NCI-H510A (cell line): ENCODE measurements at regions not wholly inside any gene's neighbourhood (a gene's known extent, or its start where the extent isn't known, plus 50 kb on each side); places are given as distances from the start of the nearest gene placed in this dataset.

Source experiments
- DNase-seq: peaks from one replicate; lab custom pipeline; 2025; lab: John Stamatoyannopoulos, UW

DNA sequence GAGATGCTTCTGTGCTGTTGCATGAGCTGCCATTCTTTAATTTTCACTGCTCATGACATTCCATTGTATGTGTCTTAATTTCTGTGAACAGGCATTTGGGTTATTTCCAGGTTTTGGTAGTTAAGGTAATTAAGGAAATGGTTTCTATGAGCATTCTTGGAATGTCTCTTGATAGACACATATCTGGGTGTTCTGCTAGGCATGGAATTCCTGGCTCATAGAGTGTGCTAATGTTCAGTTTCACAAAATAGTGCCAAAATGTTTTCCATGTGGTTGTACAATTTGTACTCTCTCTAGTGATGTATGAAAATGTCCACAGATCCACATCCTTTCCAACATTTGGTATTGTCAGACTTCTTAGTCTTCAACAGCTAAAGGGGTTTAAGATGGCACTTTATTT is 680.9 kb upstream of the SGCG start:
- DNase-seq: no peak

DNA sequence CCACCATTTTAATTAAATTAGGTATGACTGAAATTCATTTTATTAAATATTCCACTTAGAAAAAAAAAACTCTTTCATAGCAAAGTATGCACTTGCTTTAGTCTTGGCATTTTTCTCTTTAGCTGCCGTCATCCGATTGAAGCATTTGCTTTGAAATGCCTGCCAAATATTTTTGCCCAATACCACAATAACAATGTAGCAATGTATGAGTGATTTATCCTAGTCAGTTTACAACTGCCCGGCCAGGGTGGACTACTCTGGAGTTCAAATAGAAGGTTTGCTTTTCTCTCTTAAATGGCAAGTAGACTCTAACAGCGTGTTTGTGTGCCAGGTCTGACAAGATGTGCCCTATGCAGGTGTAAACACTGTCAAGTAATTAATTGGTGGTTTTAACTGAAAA is 675.3 kb upstream of the SGCG start:
- no peak for DNase-seq

DNA sequence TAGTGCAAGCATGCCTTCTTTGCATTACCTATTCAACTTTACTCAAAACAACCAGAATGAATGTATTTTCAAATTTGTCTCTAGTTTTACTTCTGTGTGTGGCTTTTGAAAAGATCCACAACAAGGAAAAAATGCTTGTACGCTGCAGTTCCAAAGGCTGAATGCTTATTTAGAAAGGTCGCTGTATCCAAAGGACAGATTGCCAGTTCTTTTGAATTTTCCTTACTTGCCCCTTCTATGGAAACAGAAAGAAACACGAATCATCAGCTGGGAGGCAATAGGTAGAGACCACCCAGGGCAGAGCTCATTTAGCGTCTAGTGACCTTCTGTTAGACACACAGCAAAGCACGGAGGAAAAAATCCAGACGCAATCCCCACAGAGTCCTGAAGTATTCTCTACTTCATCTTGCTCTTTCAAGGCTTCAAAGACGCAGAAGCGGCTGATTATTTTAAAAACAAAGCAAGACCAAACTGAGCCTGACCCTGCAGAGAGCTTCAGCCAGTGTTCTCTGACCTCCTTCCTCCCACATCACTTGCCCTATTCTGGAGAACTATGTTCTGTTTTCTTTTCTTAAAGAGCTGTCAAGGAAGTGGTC is 674.6 kb upstream of the SGCG start:
- DNase-seq: no peak

DNA sequence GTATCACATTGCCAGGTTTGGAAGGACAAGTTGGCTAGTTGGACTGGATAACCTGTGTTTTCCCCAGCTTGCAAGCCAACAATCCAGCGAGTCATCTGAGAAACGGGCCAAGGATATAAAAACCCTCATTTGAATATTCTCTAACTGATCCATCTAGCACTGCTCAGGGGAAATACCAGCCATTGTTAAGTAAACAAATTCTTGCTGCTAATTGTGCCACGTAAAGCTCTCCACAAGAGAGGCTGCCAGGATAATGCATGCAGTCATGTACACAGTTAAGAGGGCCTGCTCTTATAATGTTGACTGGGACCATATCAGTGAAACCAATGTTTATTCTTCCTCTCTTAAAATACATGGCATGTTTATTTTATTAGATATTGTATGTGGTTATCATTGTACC is 663.2 kb upstream of the SGCG start:
- DNase-seq: peak; percentile 60

DNA sequence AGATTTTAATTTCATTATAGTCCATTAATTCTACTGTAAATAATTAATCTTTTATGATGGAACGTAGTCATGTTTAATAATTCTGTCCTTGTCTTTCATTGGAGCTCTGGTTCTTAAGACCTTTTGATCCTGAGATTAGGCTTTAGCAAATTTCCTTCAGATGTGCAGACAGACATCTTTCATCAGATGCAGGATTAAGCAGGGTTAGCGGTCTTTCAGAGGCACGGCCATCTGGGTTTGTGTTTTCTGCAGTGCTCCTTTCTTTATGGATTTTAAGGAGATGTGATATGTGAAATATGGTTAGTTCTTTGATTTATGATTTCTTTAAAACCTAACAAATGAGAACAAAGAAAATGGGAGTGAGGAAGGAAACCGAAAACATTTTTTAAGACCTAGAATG is 643.9 kb upstream of the SGCG start:
- DNase-seq: no peak

DNA sequence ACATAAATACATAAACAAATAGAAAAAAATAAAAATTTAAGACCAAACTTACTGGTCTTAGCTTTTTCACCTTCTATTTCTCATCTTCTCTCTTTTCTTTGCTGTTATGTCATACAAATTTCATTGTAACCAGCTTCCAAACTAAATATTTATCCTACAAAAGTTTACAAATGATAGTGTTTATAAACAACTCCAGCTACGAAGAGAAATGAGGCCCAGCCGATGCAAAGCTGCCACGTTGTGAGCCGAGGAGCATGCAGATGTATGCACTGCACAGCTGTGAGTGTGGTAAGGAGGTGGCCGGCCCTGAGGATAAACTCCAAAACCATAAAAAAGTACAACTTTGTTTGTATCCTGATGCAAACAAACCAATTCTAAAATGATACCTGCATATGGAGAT is 642.4 kb upstream of the SGCG start:
- DNase-seq: no peak

DNA sequence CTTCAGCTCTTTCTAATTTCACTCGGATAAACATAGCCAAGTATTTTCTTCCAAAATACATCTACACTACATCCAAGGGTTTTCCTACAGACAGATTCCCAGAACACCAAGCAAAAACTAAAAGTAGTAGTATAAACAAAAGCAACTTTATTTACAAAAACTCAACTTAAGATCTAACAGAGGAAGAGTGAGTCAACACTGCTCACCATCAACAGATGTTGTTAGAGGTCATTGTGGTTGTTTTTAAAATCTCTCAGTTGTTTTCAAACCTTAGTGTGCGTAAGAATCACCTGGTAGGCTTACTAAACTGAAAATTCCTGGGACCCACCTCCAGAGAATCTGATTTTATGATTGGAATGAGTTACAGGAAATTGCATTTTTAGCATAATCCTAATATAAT is 631.7 kb upstream of the SGCG start:
- no peak for DNase-seq

DNA sequence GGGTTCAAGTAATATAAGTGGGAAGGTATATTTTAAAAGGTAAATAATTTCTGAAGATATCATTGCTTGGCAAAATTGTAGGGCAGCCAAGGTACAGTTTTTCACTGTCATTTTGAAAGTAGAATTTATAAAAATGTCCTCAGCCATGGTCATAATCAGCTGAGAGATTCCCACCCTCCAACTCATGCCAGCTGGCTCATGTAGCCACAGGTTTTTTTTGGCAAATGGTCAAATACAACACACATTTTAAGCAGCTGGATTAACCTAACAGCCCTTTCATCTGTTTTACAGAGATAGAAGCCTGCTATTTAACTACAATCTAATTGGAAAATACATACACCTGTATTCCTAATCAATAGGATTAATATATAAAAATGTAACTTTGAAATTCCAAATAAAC is 619.2 kb upstream of the SGCG start:
- no peak for DNase-seq

DNA sequence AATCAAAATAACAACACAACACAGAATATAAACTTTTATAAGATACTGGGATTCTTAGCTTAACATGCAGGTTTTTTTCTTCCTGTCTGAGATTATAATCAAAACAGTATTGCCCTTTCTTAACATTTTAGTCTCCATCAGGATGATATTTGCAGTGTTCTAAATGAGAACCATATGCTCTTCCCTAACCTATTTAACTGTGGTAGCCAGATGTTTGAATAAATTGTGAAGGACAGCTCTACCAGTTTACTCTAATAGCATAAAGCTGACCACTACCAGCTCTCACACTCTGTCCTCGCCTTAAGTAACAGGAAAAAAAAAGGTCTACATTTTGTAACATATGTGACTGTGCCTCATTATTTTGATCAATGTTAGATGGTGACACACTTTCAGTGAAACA is 618.7 kb upstream of the SGCG start:
- no peak for DNase-seq

DNA sequence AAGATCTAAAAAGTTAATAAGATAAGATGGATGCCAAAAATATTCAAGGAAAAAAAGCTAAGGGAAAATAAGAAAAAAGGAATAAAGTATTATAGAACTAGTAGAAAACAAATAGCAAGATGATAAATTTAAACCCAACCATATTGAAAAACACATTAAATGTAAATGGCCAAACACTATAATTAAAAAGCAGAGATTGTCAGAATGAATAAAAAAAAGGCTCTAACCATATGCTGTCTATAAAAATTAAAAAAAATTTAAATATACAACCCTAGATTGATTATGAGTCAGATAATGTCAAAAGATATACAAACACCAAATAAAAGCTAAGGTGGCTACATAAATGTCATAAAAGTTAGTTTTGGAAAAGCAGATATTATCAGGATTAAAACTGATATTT is 617.5 kb upstream of the SGCG start:
- no peak for DNase-seq

DNA sequence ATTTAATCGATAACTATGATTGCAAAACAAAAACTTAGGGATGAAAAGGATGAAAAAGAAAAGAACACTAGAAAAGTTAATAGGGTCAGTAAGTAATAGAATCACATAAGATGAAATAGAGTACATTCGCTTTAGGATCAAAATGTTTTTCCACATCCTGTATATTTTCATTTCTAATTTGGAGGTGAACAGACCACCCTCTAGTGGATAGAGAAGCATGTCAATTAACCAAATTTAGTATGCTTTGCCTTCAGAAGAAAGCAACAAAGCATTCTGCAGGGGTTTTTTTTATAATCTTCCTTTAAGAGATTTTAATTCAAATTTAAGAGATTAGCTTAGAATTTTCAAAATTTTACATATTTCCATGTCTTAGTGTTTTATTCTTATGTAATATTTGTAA is 611.0 kb upstream of the SGCG start:
- no peak for DNase-seq

DNA sequence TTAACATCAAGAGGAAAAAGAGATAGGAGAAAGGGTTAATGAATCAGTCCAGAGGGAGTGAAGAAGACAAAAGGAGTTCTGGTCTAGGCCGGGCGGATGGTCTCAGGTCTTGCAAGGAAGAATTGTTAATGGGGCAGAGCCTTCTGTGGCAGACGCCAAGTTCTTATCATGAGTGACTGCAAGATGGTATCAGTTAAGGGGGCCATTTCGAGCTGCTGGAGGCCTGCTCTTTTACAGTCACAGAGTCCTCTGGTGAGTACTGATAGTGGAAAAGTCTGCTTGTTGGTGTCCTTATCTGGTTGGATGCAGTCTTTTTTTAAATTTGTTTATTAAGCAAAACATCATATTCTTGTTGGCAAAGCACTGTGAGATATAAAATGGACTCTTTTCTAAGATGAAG is 590.9 kb upstream of the SGCG start:
- no peak for DNase-seq

DNA sequence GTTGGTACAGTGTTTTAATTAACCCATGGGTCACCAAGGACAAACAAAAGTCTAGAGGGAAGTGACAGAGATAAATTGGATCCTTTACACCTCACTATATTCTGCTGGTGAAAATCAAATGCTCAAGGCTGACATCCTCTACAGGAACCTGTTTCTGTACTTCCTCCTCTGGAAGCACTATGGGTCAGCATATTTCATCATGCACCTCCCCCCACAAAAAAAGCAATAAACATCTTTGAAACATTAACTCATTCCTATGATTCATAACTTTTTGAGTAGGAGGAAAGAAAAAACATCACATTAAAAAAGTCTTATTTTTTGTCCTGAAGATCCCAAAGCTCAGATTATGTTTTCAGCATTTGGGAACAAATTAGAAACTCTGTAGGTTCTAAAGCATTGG is 588.3 kb upstream of the SGCG start:
- no peak for DNase-seq

DNA sequence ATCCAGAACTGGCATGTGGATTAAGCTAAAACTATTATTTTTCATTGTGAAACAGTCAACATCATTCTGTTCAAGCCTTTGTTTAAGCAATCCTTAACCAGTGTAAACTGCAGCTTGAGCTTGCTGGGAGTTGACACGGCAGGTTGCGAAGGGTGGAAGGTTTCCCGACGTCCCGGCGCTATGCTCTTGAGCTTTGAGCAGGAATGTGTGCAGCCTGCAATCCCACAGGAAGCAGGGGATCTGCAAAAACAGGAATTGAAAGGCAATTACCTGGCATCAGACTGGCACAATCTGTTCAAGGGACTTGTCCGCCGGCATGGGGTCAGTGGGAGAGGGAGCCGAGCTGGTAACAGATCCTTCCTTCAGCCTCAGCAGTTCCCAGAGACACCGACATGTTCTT is 586.7 kb upstream of the SGCG start:
- no peak for DNase-seq

DNA sequence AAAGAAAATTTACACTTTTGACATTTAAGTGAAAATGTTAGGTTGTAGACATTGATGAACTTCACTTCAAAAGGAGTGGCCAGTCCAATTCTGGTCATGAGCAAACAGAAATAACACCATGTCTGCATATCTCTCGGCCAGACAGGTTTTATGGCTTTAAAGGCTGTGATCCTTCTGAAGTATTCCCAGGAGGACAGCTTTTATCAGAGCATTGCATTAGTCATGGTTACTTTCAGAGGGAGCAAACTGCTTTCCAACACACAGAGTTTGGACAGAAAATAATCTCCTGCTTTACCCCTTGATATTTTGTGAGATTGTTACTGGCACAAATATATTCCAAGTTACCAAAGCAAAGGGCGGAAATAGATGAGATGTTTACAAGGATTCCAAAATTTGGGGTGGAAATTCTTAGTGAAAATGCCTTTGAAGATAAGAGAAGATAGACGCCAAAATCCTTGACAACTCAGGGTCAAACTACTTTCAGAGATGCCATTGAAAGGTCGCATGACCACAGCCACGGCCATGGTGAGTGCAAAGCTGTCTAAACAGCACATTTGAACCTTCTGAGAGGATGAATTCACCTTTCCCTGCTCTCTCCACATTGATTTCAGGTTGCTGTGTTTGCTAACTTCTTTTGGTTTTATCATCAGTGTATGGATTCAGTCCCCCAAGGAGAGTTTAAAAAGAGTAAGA is 584.5 kb upstream of the SGCG start:
- DNase-seq: no peak

DNA sequence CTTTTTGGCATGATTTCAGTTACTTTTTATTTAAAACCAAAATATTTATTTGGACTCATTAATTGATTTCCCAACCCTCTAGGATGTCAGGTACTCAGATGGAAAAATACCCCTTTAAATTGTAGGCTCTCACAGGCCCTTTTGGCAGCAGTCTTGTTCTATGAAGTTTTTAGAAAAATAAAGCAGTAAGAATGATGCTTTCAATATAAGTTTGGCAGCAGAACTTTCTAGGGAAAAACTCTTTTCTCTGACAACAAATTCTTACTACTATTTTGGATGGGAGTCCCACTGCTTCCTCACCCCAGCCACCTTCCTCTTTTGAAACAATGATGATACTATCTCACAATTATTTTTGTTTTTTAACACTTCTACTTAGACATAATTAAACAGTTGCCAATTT is 581.6 kb upstream of the SGCG start:
- DNase-seq: no peak

DNA sequence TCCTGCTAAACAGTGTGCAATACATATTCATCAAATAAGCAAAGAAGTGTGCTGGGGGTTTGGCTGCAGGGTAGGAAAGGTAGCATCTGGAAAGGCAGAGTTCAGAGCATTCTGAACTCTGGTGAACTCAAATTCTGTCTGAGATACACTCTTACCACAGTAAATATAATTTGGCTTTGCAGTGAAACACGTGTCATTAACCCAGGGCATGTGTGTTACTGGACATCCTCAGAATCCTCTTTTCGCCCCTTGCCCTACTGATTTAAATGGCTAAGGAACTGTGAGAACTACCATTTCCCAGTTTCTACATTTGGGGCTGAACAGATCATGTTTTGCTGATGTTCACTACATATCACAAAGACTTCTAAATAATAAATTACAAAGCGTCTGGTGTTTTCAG is 562.8 kb upstream of the SGCG start:
- DNase-seq: no peak

DNA sequence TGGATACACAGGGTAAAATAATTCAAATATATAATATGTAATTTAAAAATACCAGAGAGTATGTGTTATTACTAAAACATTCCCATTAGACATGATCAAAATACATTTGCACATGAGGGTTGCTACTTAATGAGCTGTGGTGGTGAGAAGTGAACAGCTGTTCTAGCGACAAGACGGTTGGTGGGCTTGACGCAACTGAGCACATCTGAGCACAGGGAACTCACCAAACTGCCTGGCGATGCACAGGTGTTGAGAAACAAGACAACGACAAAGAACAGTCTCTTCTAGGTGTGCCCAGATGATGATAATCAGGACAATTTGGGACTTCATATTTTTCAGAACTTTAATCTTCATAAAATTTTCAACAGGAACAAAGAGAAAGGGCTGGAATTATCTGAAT is 555.1 kb upstream of the SGCG start:
- no peak for DNase-seq

DNA sequence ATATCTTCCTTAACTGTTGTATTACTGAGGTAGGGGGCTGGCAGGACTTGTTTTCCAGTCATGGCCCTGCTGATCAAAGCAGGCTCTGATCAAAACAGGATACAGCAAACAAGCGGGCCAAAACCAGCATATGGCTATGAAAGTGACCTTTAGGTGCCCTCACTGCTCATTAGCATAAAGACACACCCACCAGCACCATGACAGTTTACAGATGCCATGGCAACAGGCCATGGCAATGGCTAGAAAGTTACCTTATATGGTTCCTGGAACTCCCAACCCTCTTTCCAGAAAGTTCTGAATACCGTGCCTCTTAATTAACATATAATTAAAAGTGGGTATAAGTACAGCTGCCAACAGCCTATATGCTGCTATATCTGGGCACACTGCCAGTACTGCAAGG is 551.4 kb upstream of the SGCG start:
- DNase-seq: no peak

DNA sequence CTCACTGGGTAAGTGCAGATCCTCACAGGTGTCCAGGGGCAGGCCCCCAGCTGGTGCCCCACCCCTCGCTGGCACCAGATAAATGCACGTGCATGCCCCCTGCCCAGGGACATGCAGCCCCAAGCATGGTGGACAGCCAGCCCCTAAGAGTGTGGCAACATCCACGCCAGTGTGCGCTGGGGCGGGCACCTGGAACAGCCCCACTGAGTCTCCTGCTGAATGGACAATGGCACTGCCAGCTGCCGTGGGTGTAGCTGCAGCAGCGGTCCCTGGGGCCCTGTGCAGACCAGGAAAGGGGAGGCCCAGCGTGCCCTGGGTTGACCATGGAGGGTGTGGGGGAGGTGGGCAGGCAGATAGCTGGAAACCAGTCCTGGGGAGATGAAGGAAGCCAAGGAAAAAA is 538.7 kb upstream of the SGCG start:
- DNase-seq: no peak

DNA sequence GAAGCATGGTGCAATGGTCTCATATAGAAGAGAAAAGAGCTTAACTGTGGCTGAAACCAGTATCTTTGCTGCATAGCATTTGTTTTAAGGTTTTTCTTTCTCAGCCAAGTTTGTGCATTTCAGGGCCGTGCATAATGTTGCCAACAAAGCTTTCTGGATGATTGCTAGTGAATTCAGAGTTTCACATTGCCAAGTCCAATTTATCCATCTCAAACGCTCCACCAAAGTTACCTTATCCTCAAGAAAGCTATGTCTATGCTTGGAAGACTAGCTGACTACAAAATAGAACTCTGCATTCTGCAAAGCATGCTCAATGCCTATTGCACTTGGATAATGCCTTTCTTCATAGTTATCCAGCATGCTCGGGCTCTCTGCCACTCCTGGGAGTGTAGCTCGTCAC is 535.8 kb upstream of the SGCG start:
- no peak for DNase-seq

DNA sequence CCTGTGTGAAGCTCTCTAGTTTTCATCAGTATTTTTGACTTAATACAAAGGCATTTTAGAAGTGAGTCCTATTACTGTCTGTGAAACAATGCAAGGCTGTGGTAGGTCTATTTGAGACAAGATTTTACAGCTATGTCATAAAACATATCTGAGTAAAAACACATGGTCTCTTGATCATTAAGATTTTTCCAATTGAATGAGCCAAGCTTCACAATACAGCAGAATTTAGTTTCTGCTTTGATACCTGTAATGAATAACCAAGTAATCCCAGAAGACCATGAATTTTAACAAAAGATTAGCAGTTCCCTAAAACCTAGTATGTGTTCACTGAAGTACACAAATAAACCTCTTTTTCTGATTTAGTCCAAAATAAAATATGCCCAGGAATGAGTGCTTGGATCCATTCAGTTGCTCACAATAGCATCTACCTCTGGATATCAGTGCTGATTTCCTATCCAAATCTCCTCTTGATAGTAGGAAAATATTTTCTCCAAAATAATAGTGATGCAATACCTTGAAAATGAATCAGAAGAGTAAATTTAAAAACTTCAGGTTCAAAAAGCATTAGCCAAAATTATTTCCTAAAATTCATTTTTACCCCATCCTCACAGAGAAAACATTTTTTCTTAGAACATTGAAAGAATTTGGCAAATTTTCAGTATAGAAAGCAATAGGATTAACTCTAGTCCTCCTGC is 533.5 kb upstream of the SGCG start:
- no peak for DNase-seq

DNA sequence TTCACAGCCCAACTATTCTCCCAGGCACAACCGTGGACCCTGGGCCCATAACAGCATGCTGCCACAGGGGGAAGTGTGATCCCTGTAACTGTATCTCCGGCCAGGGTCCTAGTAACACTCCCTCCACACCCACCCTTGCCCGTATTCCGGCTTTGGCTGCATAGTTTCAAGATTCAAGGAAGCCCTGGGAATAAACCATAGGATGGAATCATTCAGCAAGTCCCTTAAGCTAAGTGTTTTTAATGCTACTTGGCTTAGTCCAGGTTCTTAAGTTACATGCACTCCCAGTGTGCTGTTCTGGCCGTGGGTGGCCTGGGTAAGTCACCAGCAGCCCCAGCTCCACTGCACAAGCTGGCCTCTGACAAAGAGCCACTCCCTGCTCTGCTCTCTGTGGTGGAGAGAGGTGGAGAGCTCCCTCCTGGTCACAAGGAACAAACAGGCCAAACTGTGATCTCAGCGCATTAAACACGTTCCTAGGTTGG is 532.4 kb upstream of the SGCG start:
- no peak for DNase-seq

DNA sequence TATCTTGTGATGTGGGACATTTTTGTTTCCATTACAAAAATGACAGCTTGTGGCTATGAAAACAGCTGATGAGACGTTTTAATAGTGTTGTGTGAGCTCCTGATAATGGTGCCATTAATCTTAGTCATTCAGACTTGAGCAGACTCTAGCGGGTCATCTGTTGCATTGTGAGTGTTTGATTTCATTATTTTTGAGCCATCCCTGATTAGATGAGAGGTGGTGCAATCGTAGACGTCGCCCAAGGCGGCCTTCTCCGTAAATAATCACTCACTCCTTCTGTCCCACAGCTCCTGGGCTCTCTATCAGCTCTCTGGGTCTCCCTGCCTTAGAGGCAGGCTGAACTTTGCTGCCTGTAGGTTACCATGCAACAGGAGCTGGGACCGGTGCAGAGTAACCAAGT is 528.0 kb upstream of the SGCG start:
- no peak for DNase-seq
